HEK293T (cell line): ENCODE measurements at regions not wholly inside any gene's neighbourhood (a gene's known extent, or its start where the extent isn't known, plus 50 kb on each side); places are given as distances from the start of the nearest gene placed in this dataset.

Experiments used
- CTCF ChIA-PET: fragments of 350-600 bp; formaldehyde crosslinking; extraction: SDS; loops from one replicate; lab custom pipeline; 2021; ENCODE audit warnings: antibody characterized with exemption, inconsistent platforms; lab: Yijun Ruan, JAX
- POLR2A ChIA-PET: fragments of 350-600 bp; formaldehyde crosslinking; extraction: SDS; loops from one replicate; lab custom pipeline; 2020; ENCODE audit warnings: antibody characterized with exemption, inconsistent platforms; lab: Yijun Ruan, JAX
- DNase-seq: peaks from one replicate; pipeline ENCODE4 v3.0.0; 2012; ENCODE audit warnings: mixed read lengths; ENCODE audit errors: extremely low spot score
- ARNT ChIP-seq: fragments of 450-650 bp; IDR thresholded peaks from 2 replicates; pipeline ENCODE4 v1.6.1; 2017; ENCODE audit warnings: mild to moderate bottlenecking
- BHLHE40 ChIP-seq: fragments of 450-650 bp; IDR thresholded peaks from 2 replicates; pipeline ENCODE4 v1.6.1; 2016; ENCODE audit warnings: mild to moderate bottlenecking, moderate library complexity, borderline replicate concordance
- CTBP1 ChIP-seq: fragments of 450-650 bp; IDR thresholded peaks from 2 replicates; pipeline ENCODE4 v1.6.1; 2016; ENCODE audit warnings: borderline replicate concordance
- ELF4 ChIP-seq: fragments of 450-650 bp; IDR thresholded peaks from 2 replicates; pipeline ENCODE4 v1.6.1; 2017; ENCODE audit warnings: antibody characterized with exemption
- FOXA1 ChIP-seq: fragments of 450-650 bp; IDR thresholded peaks from 2 replicates; pipeline ENCODE4 v1.6.1; 2016; ENCODE audit warnings: mild to moderate bottlenecking
- FOXK2 ChIP-seq: fragments of 450-650 bp; IDR thresholded peaks from 2 replicates; pipeline ENCODE4 v1.6.1; 2016; ENCODE audit warnings: mild to moderate bottlenecking
- FOXM1 ChIP-seq: fragments of 450-650 bp; IDR thresholded peaks from 2 replicates; pipeline ENCODE4 v1.6.1; 2017; ENCODE audit warnings: mild to moderate bottlenecking, borderline replicate concordance
- HDGF ChIP-seq: fragments of 450-650 bp; IDR thresholded peaks from 2 replicates; pipeline ENCODE4 v1.6.1; 2017; ENCODE audit warnings: antibody characterized with exemption, borderline replicate concordance
- L3MBTL2 ChIP-seq: fragments of 450-650 bp; conservative IDR thresholded peaks from 2 replicates; pipeline ENCODE4 v1.6.1; 2016; ENCODE audit warnings: mild to moderate bottlenecking
- LEF1 ChIP-seq: fragments of 450-650 bp; IDR thresholded peaks from 2 replicates; pipeline ENCODE4 v1.6.1; 2017; ENCODE audit warnings: mild to moderate bottlenecking, borderline replicate concordance
- NFRKB ChIP-seq: fragments of 450-650 bp; IDR thresholded peaks from 2 replicates; pipeline ENCODE4 v1.6.1; 2016; ENCODE audit warnings: mild to moderate bottlenecking, moderate library complexity
- SP1 ChIP-seq: fragments of 450-650 bp; IDR thresholded peaks from 2 replicates; pipeline ENCODE4 v1.6.1; 2017
- SUZ12 ChIP-seq: fragments of 450-650 bp; IDR thresholded peaks from 2 replicates; pipeline ENCODE4 v1.6.1; 2016; ENCODE audit warnings: mild to moderate bottlenecking
- TARDBP ChIP-seq: fragments of 450-650 bp; IDR thresholded peaks from 2 replicates; pipeline ENCODE4 v1.6.1; 2016
- ZNF384 ChIP-seq: fragments of 450-650 bp; IDR thresholded peaks from 2 replicates; pipeline ENCODE4 v1.6.1; 2016
- TF ChIP-seq, protein P1 (sequence below): fragments of 450-650 bp; IDR thresholded peaks from 2 replicates; pipeline ENCODE4 v1.6.1; 2016

DNA sequence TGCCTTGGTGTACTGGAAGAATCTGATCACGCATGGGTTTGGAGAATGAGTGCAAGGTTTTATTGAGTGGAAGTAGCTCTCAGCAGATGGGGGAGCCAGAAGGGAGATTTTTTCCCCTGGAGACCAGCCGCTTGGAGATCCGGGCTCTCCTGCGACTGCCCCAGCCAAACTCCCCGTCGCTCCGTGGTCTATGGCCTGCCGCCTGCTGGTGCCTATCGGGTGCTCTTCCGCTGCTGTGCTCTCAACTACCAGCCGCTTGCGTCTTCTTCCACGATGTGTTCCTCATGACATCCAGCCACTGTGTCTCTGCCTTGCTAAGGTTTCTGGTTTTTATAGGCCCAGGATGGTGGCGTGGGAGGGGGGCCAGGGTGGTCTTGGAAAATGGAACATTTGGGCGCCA lies 145.6 kb upstream of the UBASH3B start:
- POLR2A ChIA-PET = no interaction called here
- TF ChIP-seq HDGF (no peak), SP1 (no peak), FOXM1 (no peak), ARNT (no peak), SUZ12 (no peak), CTBP1 (no peak), LEF1 (no peak), ELF4 (no peak), NFRKB (no peak), FOXA1 (no peak), ZNF384 (no peak), TARDBP (no peak), L3MBTL2 (no peak)
- TF ChIP-seq, protein P1, sequence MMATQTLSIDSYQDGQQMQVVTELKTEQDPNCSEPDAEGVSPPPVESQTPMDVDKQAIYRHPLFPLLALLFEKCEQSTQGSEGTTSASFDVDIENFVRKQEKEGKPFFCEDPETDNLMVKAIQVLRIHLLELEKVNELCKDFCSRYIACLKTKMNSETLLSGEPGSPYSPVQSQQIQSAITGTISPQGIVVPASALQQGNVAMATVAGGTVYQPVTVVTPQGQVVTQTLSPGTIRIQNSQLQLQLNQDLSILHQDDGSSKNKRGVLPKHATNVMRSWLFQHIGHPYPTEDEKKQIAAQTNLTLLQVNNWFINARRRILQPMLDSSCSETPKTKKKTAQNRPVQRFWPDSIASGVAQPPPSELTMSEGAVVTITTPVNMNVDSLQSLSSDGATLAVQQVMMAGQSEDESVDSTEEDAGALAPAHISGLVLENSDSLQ = no peak
- CTCF ChIA-PET = no interaction called here
- DNase-seq = no peak

DNA sequence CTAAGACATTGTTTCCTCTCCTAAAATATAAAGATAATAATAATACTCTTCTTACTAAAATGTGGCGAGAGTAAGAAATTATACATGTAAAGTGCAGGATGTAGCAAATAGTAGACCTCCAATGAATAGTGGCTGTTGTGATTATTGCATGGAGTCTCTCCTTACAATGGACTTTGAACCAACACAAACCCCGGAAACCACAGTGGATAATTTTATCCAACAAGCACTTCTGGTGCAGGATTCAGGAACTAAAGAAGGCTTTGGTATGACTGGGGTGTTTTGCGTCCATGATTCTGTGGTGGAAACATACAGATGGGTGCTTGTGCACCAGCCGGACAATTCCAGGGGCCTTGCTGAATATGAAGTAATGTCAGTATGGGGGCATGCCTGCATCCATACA lies 146.4 kb upstream of the UBASH3B start:
- no peak for DNase-seq
- POLR2A ChIA-PET = no interaction called here
- no peak for TF ChIP-seq LEF1
- CTCF ChIA-PET = no interaction called here

DNA sequence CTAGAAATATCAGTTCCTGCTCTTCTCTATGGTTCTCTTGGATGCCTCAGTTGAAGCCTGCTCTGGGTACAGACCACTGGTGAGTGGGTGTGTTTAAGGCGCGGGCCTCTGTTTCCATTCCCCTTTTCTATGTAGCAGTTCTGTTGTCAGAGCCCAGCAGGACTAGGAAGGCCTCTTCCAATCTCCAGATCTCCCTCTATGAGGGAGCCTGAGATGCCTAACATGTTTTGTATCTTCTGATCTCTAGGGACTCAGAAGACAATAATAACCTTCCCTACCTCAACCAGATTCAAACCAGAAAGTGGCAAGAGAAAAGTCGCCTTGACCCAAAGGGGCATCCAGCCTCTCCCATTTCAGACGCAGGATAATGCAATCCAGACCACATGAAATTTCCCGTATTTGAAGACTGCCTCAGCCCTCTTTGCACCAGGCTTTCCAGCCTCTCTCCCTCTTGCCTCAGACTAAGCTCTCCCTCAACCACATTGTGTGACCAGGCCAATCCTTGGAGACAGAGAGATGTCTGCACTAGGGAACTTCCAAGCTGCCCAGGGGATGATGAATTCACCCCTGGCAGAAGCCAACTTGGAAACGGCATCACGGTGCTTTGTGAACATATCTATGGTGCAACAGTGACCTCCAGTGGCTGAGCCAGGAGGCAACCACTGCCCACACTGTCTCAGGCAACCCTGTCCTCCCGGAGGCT lies 150.1 kb upstream of the UBASH3B start:
- DNase-seq = peak; percentile 75
- POLR2A ChIA-PET = no interaction called here
- TF ChIP-seq ELF4 (no peak), HDGF (no peak), NFRKB (no peak), TARDBP (no peak), ARNT (no peak), SP1 (no peak), ZNF384 (no peak), L3MBTL2 (no peak), SUZ12 (no peak)
- CTCF ChIA-PET = interaction anchor here (0.6 to 3.3 kb wide), 8 partner anchors 11 to 851 kb away, joined by 3 to 16 read pairs (median 3); no protein-coding TSS in a partner anchor

DNA sequence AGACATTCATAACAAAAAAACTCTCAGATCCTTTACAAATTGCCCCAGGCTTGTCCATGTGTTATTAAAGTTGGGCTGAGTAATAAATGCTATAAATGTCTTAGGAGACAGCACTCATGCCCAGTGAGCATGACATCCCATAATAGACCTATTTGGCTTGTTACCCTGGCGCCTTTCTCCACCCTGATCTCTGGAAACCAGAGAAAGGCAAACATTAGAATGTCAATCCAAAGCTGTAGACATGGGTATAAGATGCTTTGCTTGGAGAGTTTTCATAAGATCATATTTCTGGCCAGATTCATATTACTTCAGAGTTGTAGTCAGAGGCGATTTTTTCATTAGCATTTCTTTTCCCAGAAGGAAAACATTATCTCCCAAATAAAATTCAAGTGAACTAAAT lies 161.3 kb upstream of the UBASH3B start:
- no peak for TF ChIP-seq NFRKB
- TF ChIP-seq, protein P1 = no peak
- TF ChIP-seq HDGF = no peak
- ChIA-PET CTCF (interaction anchor here (0.6 kb wide), 1 partner anchor 219 kb away, joined by 4 read pairs; no protein-coding TSS in a partner anchor), POLR2A (no interaction called here)

DNA sequence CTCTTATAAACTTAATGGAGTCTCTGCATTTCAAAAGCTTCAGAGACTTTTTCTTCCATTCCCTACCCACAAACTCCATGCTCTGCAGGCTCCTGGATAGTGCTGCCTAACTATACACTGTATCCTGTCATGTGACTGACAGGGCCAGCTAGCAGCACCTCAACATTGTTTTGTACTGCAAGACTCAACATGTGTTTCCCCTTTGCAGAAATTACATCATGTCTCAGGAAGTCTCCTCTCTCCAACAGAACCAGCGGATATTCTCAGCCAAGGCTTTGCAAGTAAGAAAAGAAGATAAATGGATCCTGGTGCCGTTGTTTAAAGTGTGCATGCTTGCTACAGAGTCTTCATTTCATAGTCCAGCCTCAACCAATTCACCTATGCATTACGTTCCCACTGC lies 164.0 kb upstream of the UBASH3B start:
- no peak for DNase-seq
- TF ChIP-seq ELF4 (no peak), BHLHE40 (no peak), SUZ12 (no peak), FOXM1 (no peak), NFRKB (no peak), SP1 (no peak), ARNT (no peak), LEF1 (no peak), FOXK2 (no peak)
- ChIA-PET POLR2A (no interaction called here), CTCF (no interaction called here)

More for the DNA sequence above, 161.3 kb upstream of the UBASH3B start:
- DNase-seq = no peak

DNA sequence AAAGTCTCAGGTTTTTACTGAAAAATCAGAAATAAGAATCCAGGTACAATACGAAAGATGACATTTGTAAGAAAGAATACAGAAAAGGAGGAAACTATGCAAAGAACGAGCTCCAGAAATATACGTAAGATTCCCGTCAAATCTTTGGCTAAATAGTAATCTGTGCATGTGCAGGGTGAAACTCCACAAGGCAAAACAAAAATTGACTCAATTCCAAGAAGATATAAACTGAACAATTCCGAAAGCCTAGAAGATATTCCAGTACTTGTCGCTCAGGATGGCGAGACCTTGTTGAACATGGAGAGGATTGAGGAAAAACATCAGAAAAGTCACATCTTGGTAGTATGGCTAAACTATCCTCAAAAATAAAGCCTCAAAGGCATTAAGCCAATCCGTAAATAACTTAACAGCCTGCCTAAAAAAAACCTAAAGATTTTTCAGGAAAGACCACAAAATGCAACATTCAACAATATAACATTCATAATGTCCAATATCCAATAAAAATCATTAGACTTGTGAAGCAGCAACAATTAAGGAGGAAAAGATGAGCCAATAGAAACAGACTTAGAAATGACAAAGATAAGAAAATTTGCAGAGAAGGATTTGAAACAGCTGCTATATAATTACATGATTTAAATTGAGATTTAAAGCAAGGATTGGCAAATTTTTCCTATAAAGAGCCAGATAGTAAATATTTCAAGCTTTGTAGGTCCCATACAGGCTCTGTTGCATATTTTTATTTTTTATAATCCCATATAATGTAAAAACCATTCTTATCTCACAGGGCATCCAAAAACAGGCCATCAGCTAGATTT lies 166.4 kb upstream of the UBASH3B start:
- POLR2A ChIA-PET = no interaction called here
- no peak for TF ChIP-seq CTBP1
- TF ChIP-seq SP1 = no peak
- TF ChIP-seq HDGF = no peak
- DNase-seq = no peak
- CTCF ChIA-PET = interaction anchor here (0.7 to 1.3 kb wide), 2 partner anchors 273 to 1093 kb away, joined by 3 read pairs; no protein-coding TSS in a partner anchor

DNA sequence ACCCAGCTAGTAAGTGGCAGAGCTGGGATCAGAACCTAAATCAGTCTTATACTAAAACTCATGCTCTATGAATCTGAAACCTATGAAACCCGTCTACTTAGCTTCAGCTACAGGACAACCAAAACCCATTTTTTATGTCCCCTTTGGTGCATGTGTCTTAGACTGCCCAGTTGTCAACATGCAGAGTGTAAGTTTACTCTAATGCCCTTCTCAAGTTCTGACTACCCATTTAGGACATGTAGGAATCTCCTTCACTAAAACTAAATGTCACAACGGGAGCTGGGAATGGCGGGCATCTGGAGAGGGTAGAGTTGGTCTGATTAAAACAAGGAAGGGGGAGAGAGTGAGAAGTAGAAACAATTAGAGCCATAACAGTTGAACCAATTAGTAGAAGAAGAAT lies 167.9 kb upstream of the UBASH3B start:
- ChIA-PET POLR2A (no interaction called here), CTCF (no interaction called here)
- TF ChIP-seq FOXM1 = no peak
- TF ChIP-seq SP1 = no peak
- TF ChIP-seq SUZ12 = no peak
- no peak for TF ChIP-seq FOXK2
- TF ChIP-seq L3MBTL2 = no peak
- no peak for TF ChIP-seq CTBP1
- TF ChIP-seq HDGF = no peak
- TF ChIP-seq BHLHE40 = no peak
- no peak for TF ChIP-seq ELF4
- DNase-seq = no peak
